RWPE2 (cell line): ENCODE measurements at regions not wholly inside any gene's neighbourhood (a gene's known extent, or its start where the extent isn't known, plus 50 kb on each side); places are given as distances from the start of the nearest gene placed in this dataset.

Experiments
- ATAC-seq: fragments of 200-7000 bp; cut with Tn5 transposase; 3 replicates; pipeline ENCODE4 v1.9.1; 2021; ENCODE audit warnings: low read depth
- DNase-seq: peaks from one replicate; pipeline ENCODE4 v3.0.0-alpha.2; 2020; ENCODE audit warnings: low spot score
- H3K27ac ChIP-seq: fragments of 450-650 bp; 2 replicates; pipeline ENCODE4 v1.5.1; 2017; ENCODE audit warnings: mild to moderate bottlenecking; ENCODE audit not compliant: poor library complexity, severe bottlenecking
- H3K27me3 ChIP-seq: fragments of 250-450 bp; sonication (Bioruptor Pico); 2 replicates; pipeline ENCODE4 v1.5.1; 2021; ENCODE audit warnings: mild to moderate bottlenecking, moderate library complexity; ENCODE audit not compliant: insufficient read depth, poor library complexity, severe bottlenecking
- H3K36me3 ChIP-seq: fragments of 250-450 bp; sonication (Bioruptor Pico); 2 replicates; pipeline ENCODE4 v1.5.1; 2020; ENCODE audit warnings: low read depth, mild to moderate bottlenecking, moderate library complexity
- H3K4me1 ChIP-seq: fragments of 250-450 bp; sonication (Bioruptor Pico); 2 replicates; pipeline ENCODE4 v1.5.1; 2021; ENCODE audit warnings: mild to moderate bottlenecking, moderate library complexity; ENCODE audit not compliant: insufficient read depth, poor library complexity, severe bottlenecking
- H3K4me3 ChIP-seq: fragments of 250-450 bp; sonication (Bioruptor Pico); 2 replicates; pipeline ENCODE4 v1.5.1; 2021; ENCODE audit warnings: mild to moderate bottlenecking, moderate library complexity; ENCODE audit not compliant: severe bottlenecking
- H3K9me3 ChIP-seq: fragments of 250-450 bp; sonication (Bioruptor Pico); 2 replicates; pipeline ENCODE4 v1.5.1; 2021; ENCODE audit warnings: mild to moderate bottlenecking, moderate library complexity; ENCODE audit not compliant: severe bottlenecking
- TF ChIP-seq, protein P1 (sequence below): fragments of 450-650 bp; IDR thresholded peaks from one replicate; pipeline ENCODE4 v1.5.1; 2017; ENCODE audit warnings: mild to moderate bottlenecking, moderate library complexity; ENCODE audit not compliant: poor library complexity, severe bottlenecking

DNA sequence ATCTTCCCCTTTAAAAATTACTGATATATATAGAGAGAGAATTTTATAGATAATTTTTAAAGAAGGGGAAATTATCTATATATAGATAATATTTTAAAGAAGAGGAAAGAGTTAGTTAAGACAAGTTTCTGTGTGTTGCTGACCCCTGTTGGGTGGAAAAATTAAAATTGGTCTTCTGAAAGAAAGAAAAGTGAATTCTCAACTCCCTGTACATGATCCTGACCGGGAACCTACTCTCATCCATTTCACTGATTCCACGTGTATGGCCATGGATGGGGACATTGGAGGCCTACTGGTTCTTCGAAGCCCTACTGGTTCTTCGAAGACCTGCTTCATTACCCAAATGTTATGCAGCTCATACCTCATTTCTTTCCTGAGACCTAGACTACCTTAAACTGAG is 53.0 kb upstream of the TCF21 start:
- Histone ChIP-seq H3K4me3 (no peak overlapping the region), H3K4me1 (peaks cover 3% of the 10 kb centered on the region), H3K27ac (no peak overlapping the region), H3K9me3 (no peaks in the 10 kb centered on the region), H3K36me3 (no peaks in the 10 kb centered on the region), H3K27me3 (no peaks in the 10 kb centered on the region)
- no peak for ATAC-seq
- TF ChIP-seq, protein P1, sequence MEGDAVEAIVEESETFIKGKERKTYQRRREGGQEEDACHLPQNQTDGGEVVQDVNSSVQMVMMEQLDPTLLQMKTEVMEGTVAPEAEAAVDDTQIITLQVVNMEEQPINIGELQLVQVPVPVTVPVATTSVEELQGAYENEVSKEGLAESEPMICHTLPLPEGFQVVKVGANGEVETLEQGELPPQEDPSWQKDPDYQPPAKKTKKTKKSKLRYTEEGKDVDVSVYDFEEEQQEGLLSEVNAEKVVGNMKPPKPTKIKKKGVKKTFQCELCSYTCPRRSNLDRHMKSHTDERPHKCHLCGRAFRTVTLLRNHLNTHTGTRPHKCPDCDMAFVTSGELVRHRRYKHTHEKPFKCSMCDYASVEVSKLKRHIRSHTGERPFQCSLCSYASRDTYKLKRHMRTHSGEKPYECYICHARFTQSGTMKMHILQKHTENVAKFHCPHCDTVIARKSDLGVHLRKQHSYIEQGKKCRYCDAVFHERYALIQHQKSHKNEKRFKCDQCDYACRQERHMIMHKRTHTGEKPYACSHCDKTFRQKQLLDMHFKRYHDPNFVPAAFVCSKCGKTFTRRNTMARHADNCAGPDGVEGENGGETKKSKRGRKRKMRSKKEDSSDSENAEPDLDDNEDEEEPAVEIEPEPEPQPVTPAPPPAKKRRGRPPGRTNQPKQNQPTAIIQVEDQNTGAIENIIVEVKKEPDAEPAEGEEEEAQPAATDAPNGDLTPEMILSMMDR, result peak; percentile 39
- DNase-seq, result no peak

GRCh38 chr6:133837801-133838349 is 51.0 kb upstream of the TCF21 start:
- TF ChIP-seq, protein P1, result peak; percentile 94
- H3K4me1 ChIP-seq, result peaks cover 3% of the 10 kb centered on the region
- no peaks in the 10 kb centered on the region for H3K27me3 ChIP-seq
- no peak overlapping the region for H3K27ac ChIP-seq
- peak overlapping the region; percentile 50 for H3K4me3 ChIP-seq
- H3K9me3 ChIP-seq, result no peaks in the 10 kb centered on the region
- ATAC-seq (peak; percentile 91), DNase-seq (peak; percentile 73)
- H3K36me3 ChIP-seq, result no peaks in the 10 kb centered on the region
